Thyroid gland (tissue), 4 donors: ENCODE measurements at regions not wholly inside any gene's neighbourhood (a gene's known extent, or its start where the extent isn't known, plus 50 kb on each side); places are given as distances from the start of the nearest gene placed in this dataset.

Experiments used
- POLR2A ChIP-seq, 2 donors: fragments of 450-650 bp; IDR thresholded peaks; one replicate each; pipeline ENCODE4 v1.6.1; 2017; ENCODE audit warnings: antibody characterized with exemption in 2 of 2, mild to moderate bottlenecking in 2 of 2, moderate library complexity in 1 of 2
- TF ChIP-seq, protein P1 (sequence below), 6 experiments: fragments of 200-600 bp in 3 of 6; fragments of 450-650 bp in 3 of 6; sonication (generic) in 3 of 6; IDR thresholded peaks; one replicate each; pipeline ENCODE4 v1.5.1; 2016 to 2019; ENCODE audit warnings: antibody characterized with exemption in 6 of 6, mild to moderate bottlenecking in 2 of 6, inconsistent platforms in 1 of 6, moderate library complexity in 1 of 6

- TF ChIP-seq, protein P1, sequence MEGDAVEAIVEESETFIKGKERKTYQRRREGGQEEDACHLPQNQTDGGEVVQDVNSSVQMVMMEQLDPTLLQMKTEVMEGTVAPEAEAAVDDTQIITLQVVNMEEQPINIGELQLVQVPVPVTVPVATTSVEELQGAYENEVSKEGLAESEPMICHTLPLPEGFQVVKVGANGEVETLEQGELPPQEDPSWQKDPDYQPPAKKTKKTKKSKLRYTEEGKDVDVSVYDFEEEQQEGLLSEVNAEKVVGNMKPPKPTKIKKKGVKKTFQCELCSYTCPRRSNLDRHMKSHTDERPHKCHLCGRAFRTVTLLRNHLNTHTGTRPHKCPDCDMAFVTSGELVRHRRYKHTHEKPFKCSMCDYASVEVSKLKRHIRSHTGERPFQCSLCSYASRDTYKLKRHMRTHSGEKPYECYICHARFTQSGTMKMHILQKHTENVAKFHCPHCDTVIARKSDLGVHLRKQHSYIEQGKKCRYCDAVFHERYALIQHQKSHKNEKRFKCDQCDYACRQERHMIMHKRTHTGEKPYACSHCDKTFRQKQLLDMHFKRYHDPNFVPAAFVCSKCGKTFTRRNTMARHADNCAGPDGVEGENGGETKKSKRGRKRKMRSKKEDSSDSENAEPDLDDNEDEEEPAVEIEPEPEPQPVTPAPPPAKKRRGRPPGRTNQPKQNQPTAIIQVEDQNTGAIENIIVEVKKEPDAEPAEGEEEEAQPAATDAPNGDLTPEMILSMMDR (IDR thresholded peaks at IDR 0.05): no peak
- TF ChIP-seq POLR2A (IDR thresholded peaks at IDR 0.05): no peak
These were observed 1447.5 kb downstream of the BRD1 start for GRCh38 chr22:48380016-48380665.
